ENCODE measurements at regions not wholly inside any gene's neighbourhood (a gene's known extent, or its start where the extent isn't known, plus 50 kb on each side); places are given as distances from the start of the nearest gene placed in this dataset.

DNA sequence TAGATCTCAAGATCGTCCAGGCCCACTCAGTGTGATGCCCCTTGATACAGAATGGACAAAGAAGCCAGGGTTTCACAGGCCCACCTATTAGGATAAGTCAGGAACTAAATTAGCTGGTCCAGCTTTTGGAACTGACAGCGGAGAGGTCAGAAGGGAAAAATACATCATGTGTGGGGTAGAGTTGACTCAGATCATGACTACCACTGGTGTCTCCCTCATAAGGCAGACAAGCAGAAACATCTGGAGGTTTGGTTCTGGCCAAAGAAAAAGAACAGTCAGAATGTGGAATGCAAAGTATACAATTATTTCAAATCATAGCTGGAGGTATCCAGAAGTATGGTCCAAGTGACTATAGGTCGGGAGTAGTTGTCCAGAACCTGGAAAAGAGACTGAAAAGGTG, 621.1 kb upstream of the CELF2 start:
- DNase-seq (ENCODE audit: low read depth): no peak
- no peak overlapping the region for H3K4me3 ChIP-seq (ENCODE audit: low read depth, low read length)
- TF ChIP-seq, protein P1, sequence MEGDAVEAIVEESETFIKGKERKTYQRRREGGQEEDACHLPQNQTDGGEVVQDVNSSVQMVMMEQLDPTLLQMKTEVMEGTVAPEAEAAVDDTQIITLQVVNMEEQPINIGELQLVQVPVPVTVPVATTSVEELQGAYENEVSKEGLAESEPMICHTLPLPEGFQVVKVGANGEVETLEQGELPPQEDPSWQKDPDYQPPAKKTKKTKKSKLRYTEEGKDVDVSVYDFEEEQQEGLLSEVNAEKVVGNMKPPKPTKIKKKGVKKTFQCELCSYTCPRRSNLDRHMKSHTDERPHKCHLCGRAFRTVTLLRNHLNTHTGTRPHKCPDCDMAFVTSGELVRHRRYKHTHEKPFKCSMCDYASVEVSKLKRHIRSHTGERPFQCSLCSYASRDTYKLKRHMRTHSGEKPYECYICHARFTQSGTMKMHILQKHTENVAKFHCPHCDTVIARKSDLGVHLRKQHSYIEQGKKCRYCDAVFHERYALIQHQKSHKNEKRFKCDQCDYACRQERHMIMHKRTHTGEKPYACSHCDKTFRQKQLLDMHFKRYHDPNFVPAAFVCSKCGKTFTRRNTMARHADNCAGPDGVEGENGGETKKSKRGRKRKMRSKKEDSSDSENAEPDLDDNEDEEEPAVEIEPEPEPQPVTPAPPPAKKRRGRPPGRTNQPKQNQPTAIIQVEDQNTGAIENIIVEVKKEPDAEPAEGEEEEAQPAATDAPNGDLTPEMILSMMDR (IDR thresholded peaks at IDR 0.05; ENCODE audit: insufficient read depth, low read depth, low read length): no peak

DNA sequence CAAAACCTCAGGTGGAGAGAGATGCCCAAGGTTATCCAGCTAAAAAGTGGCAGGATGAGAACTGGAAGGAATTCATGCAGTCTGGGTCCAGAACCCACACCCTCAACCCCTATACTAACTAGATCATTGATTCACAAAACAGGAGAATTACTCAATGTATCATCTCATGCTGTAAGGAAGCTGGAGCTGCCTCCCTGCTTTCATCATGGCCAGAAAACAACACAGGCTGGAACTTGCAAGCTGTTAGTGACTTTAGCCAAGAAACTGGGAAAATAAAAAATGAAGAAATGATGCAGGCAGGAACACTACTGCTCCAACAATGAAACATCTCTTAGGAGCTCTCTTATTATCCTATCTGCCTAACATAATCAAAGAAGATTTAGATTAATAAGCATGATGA, 619.8 kb upstream of the CELF2 start:
- TF ChIP-seq, protein P1 (IDR thresholded peaks at IDR 0.05; ENCODE audit: insufficient read depth, low read depth, low read length): no peak
- no peak overlapping the region for H3K4me3 ChIP-seq (ENCODE audit: low read depth, low read length)
- no peak for DNase-seq (ENCODE audit: low read depth)

DNA sequence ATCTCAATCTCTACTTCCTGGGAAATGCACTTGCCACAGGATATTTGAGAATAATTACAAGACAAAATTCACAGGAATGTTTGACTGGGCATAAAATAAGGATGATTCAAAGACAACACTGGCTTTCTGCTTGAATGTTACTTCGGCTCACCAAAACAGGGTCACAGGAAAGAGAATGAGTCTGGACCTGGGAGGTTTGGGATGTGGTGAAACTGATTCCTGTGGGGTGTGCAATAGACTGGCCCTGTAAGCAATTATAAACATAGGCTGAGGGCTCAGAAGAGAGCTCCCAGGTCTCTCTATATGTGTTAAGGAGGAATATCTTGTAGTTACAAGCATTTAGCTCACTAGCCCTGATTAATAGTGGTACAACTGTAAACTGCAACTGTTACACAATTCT, 613.9 kb upstream of the CELF2 start:
- TF ChIP-seq, protein P1 (IDR thresholded peaks at IDR 0.05; ENCODE audit: insufficient read depth, low read depth, low read length): no peak
- H3K4me3 ChIP-seq (ENCODE audit: low read depth, low read length): no peak overlapping the region
- peak; percentile 29 for DNase-seq (ENCODE audit: low read depth)

DNA sequence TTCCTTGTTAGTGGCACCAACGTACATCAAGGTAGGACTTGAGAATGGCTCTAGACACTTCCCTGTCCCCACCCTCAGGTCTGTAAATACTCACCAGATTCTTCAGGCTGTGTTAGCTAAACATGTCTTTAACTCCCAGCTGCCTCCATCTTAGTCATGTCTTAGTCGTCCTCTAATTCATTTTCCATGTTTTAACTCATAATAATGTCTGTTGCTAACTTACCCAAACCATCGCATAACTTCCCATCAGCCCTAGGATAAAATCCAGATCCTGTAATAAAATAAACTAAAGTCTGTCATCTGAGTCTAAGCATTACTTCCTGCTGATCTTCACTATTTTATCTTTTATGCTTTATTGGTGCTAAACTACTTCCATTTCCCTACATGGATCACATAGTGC, 600.0 kb upstream of the CELF2 start:
- H3K4me3 ChIP-seq (ENCODE audit: low read depth, low read length): no peak overlapping the region
- no peak for DNase-seq (ENCODE audit: low read depth)
- TF ChIP-seq, protein P1 (IDR thresholded peaks at IDR 0.05; ENCODE audit: insufficient read depth, low read depth, low read length): no peak

DNA sequence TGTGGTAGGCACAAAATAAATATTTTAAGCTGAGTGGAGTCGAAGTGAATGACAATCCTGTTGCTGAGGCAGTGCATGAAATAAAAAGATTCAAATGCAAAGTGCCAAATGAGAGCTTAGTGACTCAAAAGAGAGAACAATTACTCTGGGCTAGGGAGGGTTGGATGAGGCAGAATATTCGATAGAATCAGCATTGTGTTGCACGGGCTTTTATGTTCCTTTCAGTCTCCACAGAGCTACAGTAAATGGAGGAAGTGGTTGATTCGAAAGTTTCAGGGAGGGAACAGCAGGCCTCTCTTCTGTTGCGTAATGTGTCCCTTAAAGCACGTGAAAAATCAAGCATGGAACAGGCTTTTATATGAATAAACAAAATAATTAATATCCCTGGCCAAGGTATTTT, 599.3 kb upstream of the CELF2 start:
- TF ChIP-seq, protein P1 (IDR thresholded peaks at IDR 0.05; ENCODE audit: insufficient read depth, low read depth, low read length): no peak
- H3K4me3 ChIP-seq (ENCODE audit: low read depth, low read length): no peak overlapping the region
- DNase-seq (ENCODE audit: low read depth): no peak

DNA sequence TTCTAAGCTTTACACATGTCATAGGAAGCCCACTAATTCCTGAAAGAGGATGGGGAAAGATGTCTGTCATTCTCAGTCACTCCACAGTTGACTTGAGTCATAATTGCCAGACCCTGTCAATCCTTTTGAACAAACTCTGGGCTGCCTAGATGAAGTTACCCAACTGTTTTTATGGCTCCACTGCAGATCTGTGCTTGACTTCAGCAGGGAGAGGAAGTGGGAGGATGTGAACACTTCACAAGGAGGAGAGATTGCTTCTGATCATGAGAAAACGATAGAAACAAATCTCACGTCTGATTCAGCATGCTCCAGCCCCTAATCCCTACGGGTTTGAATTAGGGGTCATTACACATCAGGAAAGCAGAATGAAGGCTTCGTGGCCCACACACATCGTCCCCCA, 596.6 kb upstream of the CELF2 start:
- H3K4me3 ChIP-seq (ENCODE audit: low read depth, low read length): no peak overlapping the region
- TF ChIP-seq, protein P1 (IDR thresholded peaks at IDR 0.05; ENCODE audit: insufficient read depth, low read depth, low read length): no peak
- DNase-seq (ENCODE audit: low read depth): no peak

DNA sequence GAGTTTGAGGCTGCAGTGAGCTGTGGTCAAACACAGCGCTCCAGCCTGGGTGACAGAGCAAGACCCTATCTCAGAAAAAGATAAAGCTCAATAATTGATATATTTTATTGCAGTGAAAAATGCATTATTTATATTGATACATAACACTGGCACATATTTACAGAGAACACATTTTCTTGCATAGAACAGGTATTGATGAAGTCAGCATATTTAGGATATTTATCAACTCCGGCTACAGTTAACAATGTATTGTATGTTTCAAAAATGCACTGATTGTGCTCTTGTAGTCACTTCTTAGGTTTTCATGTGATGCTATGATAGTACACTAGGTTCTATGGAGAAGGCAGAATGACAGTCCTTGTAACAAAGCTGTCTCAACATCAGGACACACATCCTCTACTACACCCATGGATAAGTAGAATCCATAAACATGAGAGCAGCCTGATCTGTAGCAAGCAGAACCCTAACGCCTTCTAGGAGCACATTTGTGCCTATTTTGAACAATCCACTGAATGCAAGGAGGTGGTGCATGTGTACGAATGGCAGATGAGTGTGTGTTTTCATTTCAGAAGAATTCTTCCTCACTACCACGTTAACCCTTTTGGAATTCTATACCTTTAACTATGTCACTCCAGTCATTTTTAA, 586.1 kb upstream of the CELF2 start:
- H3K4me3 ChIP-seq (ENCODE audit: low read depth, low read length): no peak overlapping the region
- DNase-seq (ENCODE audit: low read depth): no peak
- TF ChIP-seq, protein P1 (IDR thresholded peaks at IDR 0.05; ENCODE audit: insufficient read depth, low read depth, low read length): no peak
